ENCODE measurements at regions not wholly inside any gene's neighbourhood (a gene's known extent, or its start where the extent isn't known, plus 50 kb on each side); places are given as distances from the start of the nearest gene placed in this dataset.

DNA sequence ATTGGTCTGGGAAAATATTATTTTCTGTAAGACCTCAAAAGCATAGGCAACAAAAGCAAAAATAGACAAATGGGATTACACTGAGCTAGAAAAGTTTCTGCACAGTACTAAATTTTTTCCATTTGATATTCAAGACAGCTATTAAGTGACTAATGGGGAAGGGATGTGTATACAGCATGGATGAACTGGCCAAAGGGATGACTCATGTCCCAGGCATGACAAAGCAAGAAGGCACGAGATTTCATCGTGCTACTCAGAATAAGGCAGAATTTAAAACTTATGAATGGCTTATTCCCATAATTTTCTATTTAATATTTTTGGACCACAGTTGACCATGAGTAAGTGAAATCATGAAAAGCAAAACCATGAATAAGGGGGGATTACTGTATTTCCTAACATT, 1250.1 kb upstream of the GYPC start:
- TF ChIP-seq MYC (IDR thresholded peaks at IDR 0.05; ENCODE audit: low read depth, low read length) (no peak), CTCF (IDR thresholded peaks at IDR 0.05; ENCODE audit: low read depth, low read length) (no peak), POLR2A (IDR thresholded peaks at IDR 0.05; ENCODE audit: extremely low read depth, insufficient read length) (no peak)
- TF ChIP-seq, protein P1, sequence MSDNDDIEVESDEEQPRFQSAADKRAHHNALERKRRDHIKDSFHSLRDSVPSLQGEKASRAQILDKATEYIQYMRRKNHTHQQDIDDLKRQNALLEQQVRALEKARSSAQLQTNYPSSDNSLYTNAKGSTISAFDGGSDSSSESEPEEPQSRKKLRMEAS (IDR thresholded peaks at IDR 0.05; ENCODE audit: low read depth, low read length), result no peak

All from NB4 (cell line).